GM19438 (cell line): ENCODE measurements at regions not wholly inside any gene's neighbourhood (a gene's known extent, or its start where the extent isn't known, plus 50 kb on each side); places are given as distances from the start of the nearest gene placed in this dataset.

Experiments used
- ATAC-seq: cut with Tn5 transposase; IDR thresholded peaks from one replicate; pipeline ENCODE4 v1.9.1; 2021; ENCODE audit warnings: low read depth; ENCODE audit not compliant: unreplicated experiment

DNA sequence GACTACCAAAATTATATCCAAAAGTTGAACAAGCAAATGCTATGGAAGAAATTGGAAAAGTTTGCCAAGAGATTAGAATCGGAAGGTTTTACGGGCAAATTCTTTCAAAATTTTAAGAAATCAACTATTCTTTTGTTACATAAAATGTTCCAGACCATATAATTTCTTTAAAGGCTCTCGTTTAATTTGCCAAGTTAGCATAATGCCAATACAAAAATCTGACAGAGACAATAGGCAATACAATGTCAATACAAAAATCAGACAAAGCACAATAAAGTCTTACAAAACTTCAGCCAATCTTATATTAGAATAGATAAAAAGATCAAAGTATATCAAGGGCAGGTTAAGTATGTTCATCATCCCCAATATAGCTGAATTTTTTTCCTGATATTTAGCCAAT, 224.2 kb downstream of the BCL11A start:
- ATAC-seq, result no peak

DNA sequence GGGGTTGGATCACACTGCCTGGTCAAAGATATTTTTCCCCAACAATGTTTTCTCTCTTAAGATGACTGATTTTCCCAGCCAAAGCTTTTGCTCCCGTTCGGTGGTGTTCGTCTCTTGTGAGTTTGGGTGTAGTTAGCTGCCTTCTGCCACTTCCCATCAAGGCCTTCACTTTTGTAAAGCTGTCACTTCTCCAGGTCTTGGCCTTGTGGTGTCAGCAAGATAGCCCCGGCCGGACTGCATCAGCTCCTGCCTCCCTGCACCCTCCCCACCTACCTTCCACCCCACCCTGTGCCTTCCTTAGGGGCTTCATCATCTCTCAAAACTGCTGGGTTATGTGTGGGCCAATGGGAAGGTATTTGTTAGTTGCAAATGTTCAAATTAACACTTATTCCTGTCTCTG, 228.9 kb downstream of the BCL11A start:
- ATAC-seq, result no peak

DNA sequence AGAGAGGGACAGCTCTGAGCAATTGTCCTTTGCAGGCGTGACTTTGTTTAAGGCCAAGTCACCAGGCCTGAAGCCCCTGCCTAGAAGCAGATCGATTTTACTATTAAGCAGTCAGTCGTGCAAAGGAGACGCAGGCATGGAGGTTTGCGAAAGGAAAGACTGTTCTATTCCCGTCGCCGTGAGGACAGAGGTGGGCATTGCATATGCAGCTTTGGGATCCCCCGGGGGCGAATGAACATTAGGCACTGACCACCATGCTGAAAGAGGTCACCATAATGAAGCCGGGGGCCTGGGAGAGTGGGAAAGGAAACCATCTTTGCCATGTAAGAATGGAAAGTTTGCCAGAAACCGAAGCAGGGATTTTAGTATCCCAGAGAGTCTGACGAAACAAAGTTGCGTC, 231.6 kb downstream of the BCL11A start:
- no peak for ATAC-seq

DNA sequence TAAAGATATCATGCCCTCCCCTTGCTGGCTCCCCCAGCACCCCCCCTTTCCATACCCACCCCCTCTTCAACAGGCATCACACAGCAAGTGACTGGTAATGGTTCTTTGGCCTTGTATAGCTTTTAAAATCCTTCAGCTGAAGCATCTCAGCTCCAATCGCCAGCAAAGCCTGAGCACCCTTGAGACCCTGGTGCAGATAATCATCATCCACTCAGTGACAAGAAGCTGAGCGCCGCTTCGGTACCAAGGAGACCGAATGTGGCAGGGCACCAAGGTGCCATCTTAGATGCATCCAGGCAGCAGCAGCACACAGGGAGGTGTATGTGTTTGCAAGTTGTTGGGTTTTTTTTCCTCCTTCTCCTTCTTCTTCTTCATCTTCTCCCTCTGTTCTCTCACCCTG, 232.7 kb downstream of the BCL11A start:
- no peak for ATAC-seq

DNA sequence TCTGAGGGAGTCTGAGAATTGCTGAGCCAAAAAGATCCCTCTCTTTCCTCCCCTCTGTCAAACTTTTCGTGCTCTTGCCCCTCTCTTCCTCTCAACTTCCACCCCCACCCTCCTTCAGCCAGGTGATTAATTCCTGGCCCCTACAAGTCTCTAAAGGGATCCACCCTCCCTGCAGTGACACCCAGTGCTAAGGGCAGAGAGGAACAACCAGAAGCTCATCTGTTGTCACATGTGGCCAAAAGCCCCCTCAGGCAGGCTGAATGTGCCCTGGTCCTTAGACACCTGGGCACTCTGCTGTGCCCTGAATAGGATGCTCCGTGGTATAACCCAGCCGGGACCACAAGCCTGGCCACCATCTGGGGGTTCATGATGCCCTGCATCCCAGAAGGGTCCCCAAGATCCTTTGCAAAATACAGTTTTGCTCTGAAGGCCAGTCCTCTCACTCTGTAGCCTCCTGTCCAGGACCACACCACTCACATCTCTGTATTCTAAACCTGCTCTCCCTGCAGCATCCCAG, 234.4 kb downstream of the BCL11A start:
- ATAC-seq, result no peak

DNA sequence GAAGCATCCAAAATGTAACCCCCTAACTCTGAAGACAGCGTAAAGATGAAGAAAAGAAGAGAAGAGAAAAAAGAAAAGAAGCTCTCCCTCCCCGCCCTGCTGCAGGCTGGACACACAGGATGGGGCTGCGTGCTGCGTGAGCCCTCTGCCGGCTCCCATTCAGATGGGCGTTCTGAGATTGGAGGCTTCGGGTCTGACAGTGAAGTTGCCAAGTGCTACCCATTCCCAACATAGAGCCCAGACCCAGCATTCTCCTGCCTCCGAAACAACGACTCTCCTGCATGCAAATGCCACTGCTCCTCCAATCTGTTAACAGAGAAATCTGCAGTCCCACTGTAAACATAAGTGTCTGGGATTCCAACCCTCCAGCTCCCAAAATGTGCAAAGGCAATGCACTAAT, 234.9 kb downstream of the BCL11A start:
- no peak for ATAC-seq

DNA sequence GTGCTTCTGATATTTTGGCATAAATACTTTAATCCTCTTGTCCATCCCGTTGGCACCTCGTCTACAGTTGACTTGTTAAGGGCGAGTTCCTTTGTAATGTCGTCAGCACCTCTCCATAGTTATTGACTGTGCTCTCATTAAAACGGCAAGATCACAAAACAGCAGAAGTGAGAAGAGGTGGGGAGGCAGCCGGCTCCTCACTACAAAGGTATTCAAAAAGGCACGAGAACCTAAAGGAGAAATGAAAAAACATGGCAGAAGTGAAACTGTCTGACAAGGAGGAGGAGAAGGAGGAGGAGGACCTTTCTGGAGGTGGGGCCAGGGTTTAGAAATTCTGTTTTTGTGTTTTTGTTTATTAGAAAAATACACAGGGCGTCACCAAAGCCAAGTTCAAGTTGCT, 235.6 kb downstream of the BCL11A start:
- peak; percentile 84 for ATAC-seq

DNA sequence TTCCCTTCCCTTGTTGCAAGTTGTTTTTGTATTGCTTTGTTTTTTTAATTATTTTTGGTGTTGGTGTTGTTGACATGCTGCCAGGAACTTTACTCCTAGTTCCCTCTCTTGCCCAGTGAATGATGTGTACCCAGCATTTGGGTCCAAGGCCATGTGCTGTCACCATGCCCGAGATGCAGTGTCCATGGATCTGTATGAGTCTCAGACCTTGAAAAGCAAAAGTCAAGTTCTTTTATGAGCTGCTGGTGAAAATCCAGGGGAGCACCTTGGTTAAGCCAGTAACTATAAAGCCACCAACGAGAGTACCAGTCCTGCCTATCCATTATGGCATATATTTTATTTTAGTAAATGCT, 236.4 kb downstream of the BCL11A start:
- ATAC-seq, result no peak

DNA sequence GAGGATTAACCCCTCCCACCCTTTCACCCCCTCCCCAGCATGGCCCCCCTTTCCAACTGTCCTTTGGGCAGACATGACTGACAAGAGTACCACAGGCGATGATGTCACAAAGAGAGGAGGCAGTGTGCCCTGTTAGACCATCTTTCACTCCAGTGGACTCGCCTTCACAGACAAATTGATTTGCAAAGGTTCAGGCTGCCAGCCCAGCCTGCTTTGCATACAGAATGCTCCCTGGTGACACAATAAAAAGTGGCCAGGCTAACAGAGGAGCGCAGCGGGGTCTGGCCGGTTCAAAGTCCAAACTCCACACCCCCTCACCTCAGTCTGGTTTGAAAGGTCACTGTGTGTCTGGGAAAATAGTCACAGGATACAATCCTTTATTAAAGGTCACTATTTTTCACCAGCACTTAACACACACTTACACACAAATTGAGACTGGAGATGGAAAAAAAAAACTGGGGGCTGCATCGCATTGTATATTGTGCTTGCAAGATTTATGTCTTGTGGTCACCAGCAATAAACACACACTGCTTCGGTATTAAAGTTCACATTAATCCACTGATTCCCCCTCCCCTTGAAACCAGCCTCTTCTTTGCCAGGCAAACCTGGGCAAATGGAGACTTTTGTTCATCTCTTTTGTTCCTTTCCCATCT, 236.9 kb downstream of the BCL11A start:
- ATAC-seq, result no peak

DNA sequence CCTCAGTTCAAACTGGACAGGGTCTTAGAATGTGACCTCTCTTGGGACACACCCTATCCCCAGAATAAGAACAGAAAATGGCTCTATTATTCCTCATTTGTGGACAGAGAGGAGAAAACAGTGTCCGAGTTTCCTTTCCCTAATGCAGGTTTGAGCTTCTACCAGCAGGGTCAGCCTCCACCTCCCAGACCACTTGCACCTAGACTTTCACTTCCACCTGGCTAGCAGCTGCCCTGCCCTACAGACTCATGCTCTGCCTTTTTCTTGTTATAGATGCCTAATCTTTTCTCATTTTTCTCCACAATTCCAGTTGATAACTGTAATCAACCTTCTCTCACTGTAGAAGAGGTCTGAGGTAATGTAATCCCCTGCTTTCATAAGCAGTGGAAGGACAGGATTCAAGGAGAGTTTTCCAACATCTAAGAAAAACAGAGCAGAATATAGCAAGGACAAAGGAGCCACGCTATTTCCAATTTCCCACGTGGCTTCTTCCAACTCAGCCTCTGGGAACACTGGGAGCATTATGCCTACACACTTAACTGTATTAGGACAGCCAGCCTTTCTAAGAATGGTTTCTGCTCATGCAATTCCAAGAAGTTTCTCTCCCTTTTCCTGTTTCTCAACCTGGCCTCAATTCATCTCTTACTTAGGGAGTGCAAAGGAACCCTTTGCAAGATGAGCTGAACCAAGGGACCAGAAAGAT, 239.8 kb downstream of the BCL11A start:
- ATAC-seq, result no peak

DNA sequence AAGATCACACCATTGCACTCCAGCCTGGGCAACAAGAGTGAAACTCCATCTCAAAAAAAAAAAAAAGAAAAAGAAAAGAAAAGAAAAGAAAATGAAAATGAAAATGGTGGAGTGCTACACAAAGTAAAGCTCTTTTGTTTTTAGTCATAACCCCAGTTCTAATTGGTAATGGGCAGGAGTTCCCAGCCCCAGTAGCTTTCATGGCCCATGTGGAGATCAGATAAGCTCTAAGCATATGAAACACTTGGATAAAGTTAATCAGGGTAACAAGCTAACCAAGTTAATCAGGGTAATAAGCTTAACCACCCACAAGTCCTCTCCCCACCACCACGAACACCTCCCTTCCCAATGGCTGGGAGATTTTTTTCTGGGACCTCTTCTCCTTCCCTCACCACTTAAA, 240.8 kb downstream of the BCL11A start:
- ATAC-seq, result peak; percentile 69

DNA sequence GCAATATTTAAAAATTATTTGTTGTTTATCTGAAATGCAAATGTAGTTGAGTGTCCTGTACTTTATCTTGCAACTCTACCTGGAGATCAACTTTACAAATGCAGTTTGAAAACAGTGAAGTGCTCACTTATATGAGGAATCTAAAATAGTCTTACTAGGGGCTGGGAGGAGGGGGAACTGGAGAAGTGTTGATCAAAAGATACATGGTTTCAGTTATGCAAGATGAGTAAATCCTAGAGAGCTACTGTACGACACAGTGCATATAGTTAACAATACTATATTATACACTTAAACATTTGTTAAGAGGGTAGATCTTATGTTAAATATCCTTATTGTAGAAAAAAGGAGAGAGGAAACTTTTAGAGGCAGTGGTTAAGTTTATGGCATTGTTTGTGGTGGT, 241.9 kb downstream of the BCL11A start:
- ATAC-seq, result no peak

DNA sequence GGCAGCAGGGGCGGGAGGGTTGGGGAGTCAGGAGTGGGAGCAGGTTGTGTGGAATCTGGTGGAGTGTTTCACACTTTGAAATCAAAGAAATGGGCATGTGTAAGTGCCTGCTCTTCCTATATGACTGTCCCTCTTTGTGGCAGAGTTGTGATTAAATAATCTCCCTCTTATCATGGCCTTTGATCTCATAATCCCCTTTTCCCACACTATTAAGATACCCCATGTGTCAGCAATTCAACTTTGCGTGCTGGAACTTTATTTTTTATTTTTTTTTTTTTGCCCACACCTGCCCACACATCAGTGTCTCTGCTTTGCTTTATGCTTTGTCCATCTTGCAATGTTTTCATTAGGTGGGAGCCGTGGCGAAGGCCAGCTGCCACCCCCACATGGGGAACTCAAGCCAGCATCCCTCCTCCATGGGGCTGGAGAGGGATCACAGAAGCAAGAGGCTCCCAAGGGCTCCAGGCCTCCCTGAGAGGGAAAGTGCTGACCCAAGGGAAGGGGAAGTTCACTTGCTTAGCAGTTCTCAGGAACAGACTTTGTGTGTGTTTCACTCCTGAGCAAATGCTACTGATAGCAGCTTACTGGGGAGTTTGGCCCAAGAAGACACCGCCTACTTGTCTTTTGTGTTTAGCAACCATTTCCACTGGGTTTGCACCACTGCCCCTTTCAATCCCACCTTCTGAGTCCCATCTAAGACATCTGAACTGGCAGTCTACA, 243.4 kb downstream of the BCL11A start:
- ATAC-seq, result no peak

DNA sequence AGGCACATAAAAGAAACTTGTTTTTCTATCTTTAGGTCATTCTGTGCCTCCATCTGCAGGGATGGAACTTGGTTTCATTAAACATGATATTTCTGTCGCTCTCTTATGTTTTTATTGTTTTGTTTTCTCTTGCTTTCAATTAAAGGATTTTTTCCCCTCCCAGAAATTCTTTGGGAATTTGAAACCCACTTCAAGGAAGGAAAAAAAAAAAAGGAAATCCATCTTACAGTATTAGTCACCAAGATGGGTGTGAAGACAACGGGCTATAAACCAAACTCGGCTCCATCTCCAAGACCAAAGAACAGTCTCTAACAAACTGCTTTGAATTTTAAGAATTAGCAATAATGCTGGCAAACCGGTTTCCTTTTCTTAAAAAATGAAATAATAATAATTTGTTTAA, 244.1 kb downstream of the BCL11A start:
- no peak for ATAC-seq

DNA sequence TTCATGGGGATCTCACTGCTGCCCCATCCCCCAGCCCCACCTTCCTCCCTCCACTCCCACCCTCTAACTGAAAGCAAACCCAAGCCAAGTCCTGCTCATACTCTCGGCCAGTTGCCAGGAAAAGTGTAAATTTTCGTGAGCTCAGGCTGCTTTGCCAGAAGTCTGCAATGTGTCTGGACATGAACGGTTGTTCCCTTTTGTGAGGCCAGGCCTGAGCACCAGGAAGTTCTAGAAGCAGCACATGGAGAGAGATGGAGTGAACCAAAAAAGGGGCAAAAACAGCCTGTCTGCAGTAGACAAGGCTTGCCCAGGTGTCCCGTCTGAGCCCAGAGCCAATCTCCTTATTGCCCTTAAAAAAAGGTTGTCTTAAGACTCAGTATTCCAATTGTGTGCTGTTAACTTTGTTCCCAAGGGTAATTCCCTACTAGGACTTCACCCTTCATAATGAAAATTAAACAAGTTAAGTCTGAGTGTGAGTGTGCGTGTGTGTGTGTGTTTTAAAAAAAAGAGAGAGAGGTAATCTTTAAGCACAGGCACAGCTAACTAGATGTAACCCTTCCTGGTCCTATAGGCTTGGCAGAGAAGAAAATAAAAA, 247.1 kb downstream of the BCL11A start:
- no peak for ATAC-seq

DNA sequence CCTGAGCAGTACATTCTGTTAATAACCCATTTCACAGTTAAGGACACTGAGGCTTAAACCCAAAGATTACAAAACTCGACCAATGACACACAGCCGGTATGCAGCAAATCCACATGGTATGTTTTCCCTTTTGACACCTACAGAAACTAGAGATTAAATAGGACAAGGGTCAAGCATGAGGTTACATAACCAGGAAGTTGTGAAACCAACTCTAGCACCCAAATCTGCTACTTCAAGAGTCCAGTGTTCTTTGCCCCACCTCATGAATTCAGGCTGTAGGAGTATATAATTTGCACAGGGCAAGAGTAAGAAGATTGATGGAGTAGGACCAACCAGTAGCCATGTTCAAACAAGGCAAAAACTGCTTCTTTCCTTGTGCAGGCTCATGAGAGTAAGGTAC, 249.8 kb downstream of the BCL11A start:
- ATAC-seq, result no peak

DNA sequence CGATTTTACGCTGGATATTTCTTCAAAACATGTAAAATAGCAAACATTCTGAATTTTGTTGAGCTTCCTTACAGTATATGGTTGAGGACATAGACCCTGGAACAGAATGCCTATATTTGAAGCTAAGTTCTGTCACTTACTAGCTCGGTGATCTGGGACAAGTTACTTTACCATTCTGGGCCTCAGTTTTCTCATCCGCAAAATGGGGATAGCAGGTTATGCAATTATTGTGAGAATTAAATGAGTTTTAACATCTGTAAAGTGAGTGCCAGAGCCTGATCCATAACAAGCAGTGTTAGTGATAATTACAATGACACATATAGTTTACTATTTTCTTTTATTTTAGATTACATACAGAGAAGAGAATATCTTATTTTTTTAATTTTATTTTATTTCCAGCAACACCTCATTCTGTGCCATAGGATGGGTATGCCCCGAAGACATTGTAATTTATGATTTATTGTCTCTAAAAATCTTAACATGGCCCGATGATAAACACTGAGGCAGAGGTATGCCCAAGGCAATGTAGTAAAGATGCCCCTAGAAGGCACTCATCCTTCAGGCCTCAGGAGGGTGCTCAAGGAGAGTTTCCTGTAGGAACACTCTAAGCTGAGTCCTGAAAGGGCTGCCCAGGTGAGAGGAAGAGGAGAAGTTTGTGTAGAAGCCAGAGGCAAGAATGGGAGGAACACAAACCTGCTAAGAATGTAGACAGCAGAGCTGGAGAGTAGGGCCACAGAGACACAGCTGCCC, 250.9 kb downstream of the BCL11A start:
- ATAC-seq, result no peak

DNA sequence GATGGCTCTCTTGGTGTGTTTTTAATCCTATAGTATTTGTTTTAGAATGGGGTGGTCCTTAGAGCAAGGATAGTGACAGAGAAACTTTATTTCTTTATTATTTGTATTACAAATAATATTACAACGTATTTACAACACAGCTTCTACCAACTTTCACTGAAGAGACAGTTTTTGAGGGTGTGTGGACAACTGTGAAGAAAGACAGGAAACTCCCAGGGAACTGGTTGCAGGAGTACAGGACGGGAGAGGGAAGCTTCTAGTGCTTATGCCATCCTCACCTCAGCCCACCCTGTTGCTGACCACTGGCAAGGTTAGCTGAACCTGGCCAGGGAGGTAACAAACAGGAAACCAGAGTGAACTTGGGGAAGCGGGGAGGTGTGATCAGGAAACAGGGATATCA, 251.7 kb downstream of the BCL11A start:
- no peak for ATAC-seq

DNA sequence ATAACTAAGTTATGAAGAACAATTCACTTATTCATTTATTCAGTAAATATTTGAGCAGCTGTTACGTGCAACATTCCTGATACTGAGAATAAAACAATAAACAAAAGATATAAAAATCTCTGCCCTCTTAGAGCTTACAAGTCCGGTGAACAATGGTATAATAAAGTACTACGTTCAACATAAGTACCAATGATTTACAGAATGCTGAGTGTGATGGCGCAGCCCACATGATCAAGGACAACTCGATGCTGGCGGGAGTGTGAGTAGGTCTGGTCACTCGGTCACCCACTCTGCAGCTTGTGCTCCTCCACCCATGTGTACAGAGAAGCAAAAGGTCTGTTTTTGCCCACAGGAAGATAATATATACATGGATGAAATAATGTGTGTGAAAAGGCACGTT, 254.3 kb downstream of the BCL11A start:
- ATAC-seq, result no peak

DNA sequence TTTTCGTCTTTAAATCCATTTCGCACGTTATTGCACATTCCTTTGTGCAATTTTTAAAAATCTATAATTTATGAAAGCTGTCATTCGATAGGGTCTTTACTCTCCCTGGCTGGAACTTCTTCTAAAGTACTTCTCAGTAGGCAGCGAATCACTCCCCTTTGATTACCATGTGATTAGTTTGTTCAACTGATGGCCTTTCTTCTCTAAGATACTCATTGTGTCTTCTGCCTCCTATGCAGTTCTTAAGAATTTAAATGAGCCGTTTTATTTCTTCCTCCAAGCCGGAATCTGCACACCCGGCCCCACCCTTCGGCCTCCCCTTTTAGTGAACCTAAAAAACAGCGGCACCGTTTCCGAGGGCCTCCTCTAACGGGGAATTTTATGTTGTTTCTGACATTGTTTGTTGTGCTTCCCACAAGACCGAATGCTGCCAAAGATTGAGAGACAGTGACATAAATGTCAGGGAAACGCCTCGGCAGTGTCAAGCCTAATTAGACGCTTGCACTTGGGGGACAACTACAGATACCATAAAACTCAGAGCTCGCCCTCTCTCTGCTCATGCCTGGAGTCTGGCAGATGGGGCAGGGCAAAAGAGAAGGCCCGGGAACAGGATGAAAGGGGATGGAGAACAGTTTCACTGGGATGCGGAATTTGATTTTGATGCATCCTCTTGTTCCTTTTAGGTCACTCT, 255.3 kb downstream of the BCL11A start:
- ATAC-seq, result no peak
